Lower leg skin (tissue), 3 donors: ENCODE measurements at regions not wholly inside any gene's neighbourhood (a gene's known extent, or its start where the extent isn't known, plus 50 kb on each side); places are given as distances from the start of the nearest gene placed in this dataset.

Experiments used
- POLR2A ChIP-seq, 2 donors: fragments of 450-650 bp; IDR thresholded peaks; one replicate each; pipeline ENCODE4 v1.6.1; 2016 to 2017; ENCODE audit warnings: antibody characterized with exemption in 2 of 2, mild to moderate bottlenecking in 1 of 2, moderate library complexity in 1 of 2
- TF ChIP-seq, protein P1 (sequence below), 3 donors: fragments of 450-650 bp; IDR thresholded peaks; one replicate each; pipeline ENCODE4 v1.5.1; 2016; ENCODE audit warnings: antibody characterized with exemption in 3 of 3, mild to moderate bottlenecking in 3 of 3, moderate library complexity in 2 of 3

DNA sequence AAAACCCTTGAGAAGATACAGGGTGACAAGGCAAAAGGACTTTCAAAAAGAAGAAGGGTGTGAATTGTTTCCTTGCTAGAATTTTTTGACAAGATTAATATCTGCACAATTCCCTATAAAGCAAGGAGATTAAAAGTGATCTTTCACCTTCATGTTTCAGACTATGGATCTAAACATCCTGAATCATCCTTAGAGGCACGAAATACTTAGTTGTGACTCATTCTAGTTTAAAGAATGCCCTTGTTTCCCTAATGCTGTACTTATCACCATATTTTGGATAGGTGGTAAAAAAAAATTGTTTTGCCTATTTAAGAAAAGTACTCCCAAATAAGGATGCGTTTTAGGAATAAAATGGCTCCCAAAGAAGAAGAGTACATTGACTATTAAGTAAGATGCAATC, 415.1 kb downstream of the LRRIQ3 start:
- TF ChIP-seq POLR2A (IDR thresholded peaks at IDR 0.05): no peak
- TF ChIP-seq, protein P1, sequence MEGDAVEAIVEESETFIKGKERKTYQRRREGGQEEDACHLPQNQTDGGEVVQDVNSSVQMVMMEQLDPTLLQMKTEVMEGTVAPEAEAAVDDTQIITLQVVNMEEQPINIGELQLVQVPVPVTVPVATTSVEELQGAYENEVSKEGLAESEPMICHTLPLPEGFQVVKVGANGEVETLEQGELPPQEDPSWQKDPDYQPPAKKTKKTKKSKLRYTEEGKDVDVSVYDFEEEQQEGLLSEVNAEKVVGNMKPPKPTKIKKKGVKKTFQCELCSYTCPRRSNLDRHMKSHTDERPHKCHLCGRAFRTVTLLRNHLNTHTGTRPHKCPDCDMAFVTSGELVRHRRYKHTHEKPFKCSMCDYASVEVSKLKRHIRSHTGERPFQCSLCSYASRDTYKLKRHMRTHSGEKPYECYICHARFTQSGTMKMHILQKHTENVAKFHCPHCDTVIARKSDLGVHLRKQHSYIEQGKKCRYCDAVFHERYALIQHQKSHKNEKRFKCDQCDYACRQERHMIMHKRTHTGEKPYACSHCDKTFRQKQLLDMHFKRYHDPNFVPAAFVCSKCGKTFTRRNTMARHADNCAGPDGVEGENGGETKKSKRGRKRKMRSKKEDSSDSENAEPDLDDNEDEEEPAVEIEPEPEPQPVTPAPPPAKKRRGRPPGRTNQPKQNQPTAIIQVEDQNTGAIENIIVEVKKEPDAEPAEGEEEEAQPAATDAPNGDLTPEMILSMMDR (IDR thresholded peaks at IDR 0.05): no peak
